ENCODE measurements at regions not wholly inside any gene's neighbourhood (a gene's known extent, or its start where the extent isn't known, plus 50 kb on each side); places are given as distances from the start of the nearest gene placed in this dataset.
A peak's percentile ranks its signal among the peaks of the same experiment; 100 is the strongest.

- H3K27me3 Mint-ChIP-seq (ENCODE audit: unreplicated experiment) = peaks cover 25% of the 10 kb centered on the region
- DNase-seq (ENCODE audit: extremely low spot score, unreplicated experiment) = no peak
- no peaks in the 10 kb centered on the region for H3K36me3 Mint-ChIP-seq (ENCODE audit: unreplicated experiment)
- H3K4me1 Mint-ChIP-seq (ENCODE audit: unreplicated experiment) = no peaks in the 10 kb centered on the region
- no peak for TF ChIP-seq CTCF (IDR thresholded peaks at IDR 0.05)
- H3K4me3 Mint-ChIP-seq (ENCODE audit: unreplicated experiment) = no peak overlapping the region
- no peaks in the 10 kb centered on the region for H3K9me3 Mint-ChIP-seq (ENCODE audit: unreplicated experiment)
- no peak overlapping the region for H3K27ac Mint-ChIP-seq (ENCODE audit: unreplicated experiment)
Observed at GRCh38 chr13:78133511-78133910, 214.9 kb upstream of the EDNRB start.

GRCh38 chr13:78131811-78132210, 213.2 kb upstream of the EDNRB start:
- Mint-ChIP-seq H3K4me1 (ENCODE audit: unreplicated experiment) (no peaks in the 10 kb centered on the region), H3K27ac (ENCODE audit: unreplicated experiment) (no peak overlapping the region), H3K9me3 (ENCODE audit: unreplicated experiment) (no peaks in the 10 kb centered on the region), H3K27me3 (ENCODE audit: unreplicated experiment) (peaks cover 33% of the 10 kb centered on the region), H3K4me3 (ENCODE audit: unreplicated experiment) (no peak overlapping the region), H3K36me3 (ENCODE audit: unreplicated experiment) (no peaks in the 10 kb centered on the region)
- no peak for DNase-seq (ENCODE audit: extremely low spot score, unreplicated experiment)
- peak; percentile 16 for TF ChIP-seq CTCF (IDR thresholded peaks at IDR 0.05)

- Mint-ChIP-seq H3K36me3 (ENCODE audit: unreplicated experiment) (no peaks in the 10 kb centered on the region), H3K27ac (ENCODE audit: unreplicated experiment) (no peak overlapping the region), H3K9me3 (ENCODE audit: unreplicated experiment) (no peaks in the 10 kb centered on the region), H3K4me3 (ENCODE audit: unreplicated experiment) (no peak overlapping the region), H3K4me1 (ENCODE audit: unreplicated experiment) (no peaks in the 10 kb centered on the region), H3K27me3 (ENCODE audit: unreplicated experiment) (peaks cover 33% of the 10 kb centered on the region)
- DNase-seq (ENCODE audit: extremely low spot score, unreplicated experiment) = no peak
- TF ChIP-seq CTCF (IDR thresholded peaks at IDR 0.05) = no peak
Observed at GRCh38 chr13:78131346-78131745, 212.7 kb upstream of the EDNRB start.

- Mint-ChIP-seq H3K27ac (ENCODE audit: unreplicated experiment) (no peak overlapping the region), H3K4me1 (ENCODE audit: unreplicated experiment) (no peaks in the 10 kb centered on the region), H3K9me3 (ENCODE audit: unreplicated experiment) (no peaks in the 10 kb centered on the region), H3K36me3 (ENCODE audit: unreplicated experiment) (no peaks in the 10 kb centered on the region), H3K4me3 (ENCODE audit: unreplicated experiment) (no peak overlapping the region), H3K27me3 (ENCODE audit: unreplicated experiment) (peaks cover 35% of the 10 kb centered on the region)
- no peak for DNase-seq (ENCODE audit: extremely low spot score, unreplicated experiment)
- TF ChIP-seq CTCF (IDR thresholded peaks at IDR 0.05) = no peak
Observed at GRCh38 chr13:78129823-78130222, 211.2 kb upstream of the EDNRB start.

- Mint-ChIP-seq H3K4me3 (ENCODE audit: unreplicated experiment) (no peak overlapping the region), H3K4me1 (ENCODE audit: unreplicated experiment) (no peaks in the 10 kb centered on the region), H3K27ac (ENCODE audit: unreplicated experiment) (no peak overlapping the region), H3K27me3 (ENCODE audit: unreplicated experiment) (peaks cover 35% of the 10 kb centered on the region), H3K9me3 (ENCODE audit: unreplicated experiment) (no peaks in the 10 kb centered on the region), H3K36me3 (ENCODE audit: unreplicated experiment) (no peaks in the 10 kb centered on the region)
- DNase-seq (ENCODE audit: extremely low spot score, unreplicated experiment) = no peak
- no peak for TF ChIP-seq CTCF (IDR thresholded peaks at IDR 0.05)
Observed at GRCh38 chr13:78129359-78129758, 210.7 kb upstream of the EDNRB start.
